ENCODE measurements at regions not wholly inside any gene's neighbourhood (a gene's known extent, or its start where the extent isn't known, plus 50 kb on each side); places are given as distances from the start of the nearest gene placed in this dataset.

DNA sequence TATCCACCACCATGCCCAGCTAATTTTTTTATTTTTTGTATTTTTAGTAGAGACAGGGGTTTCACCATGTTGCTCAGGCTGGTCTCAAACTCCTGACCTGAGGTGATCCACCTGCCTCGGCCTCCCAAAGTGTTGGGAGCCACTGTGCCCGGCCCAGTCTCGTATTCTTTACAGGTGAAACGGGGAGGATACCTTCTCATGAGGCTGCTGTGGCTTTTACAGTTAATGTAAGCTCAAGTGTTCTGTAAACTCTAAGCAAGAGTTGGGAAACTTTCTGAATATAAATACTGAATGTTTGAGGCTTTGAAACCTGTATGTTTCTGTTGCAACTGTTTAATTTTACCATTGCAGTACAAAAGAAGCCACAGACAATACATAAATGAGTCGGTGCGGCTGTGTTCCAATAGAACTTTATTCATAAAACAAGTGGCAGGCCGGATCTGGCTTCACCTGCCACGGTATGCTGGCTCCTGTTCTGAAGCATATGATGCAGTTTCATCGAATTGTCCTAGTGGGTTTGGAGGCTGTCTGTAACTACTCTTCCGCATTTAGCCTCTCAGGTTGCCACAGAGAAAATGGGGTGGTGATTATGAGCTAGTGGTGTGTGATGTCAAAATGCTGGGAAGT lies 192.5 kb upstream of the ZFP64 start:
- TF ChIP-seq, protein P1, sequence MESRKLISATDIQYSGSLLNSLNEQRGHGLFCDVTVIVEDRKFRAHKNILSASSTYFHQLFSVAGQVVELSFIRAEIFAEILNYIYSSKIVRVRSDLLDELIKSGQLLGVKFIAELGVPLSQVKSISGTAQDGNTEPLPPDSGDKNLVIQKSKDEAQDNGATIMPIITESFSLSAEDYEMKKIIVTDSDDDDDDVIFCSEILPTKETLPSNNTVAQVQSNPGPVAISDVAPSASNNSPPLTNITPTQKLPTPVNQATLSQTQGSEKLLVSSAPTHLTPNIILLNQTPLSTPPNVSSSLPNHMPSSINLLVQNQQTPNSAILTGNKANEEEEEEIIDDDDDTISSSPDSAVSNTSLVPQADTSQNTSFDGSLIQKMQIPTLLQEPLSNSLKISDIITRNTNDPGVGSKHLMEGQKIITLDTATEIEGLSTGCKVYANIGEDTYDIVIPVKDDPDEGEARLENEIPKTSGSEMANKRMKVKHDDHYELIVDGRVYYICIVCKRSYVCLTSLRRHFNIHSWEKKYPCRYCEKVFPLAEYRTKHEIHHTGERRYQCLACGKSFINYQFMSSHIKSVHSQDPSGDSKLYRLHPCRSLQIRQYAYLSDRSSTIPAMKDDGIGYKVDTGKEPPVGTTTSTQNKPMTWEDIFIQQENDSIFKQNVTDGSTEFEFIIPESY (IDR thresholded peaks at IDR 0.05): no peak
- TF ChIP-seq SP1 (IDR thresholded peaks at IDR 0.05) (no peak), HNF4G (IDR thresholded peaks at IDR 0.05) (no peak)
- H3K27me3 ChIP-seq (ENCODE audit: control insufficient read depth in 4 of 4, insufficient read depth in 4 of 4, low read length in 3 of 4): no peaks in the 10 kb centered on the region
- no peak overlapping the region for H3K4me3 ChIP-seq (ENCODE audit: low read depth in 1 of 3, low read length in 3 of 3)
- H3K9ac ChIP-seq (ENCODE audit: low read depth in 1 of 2, low read length in 2 of 2): no peak overlapping the region
- H3K4me1 ChIP-seq (ENCODE audit: control insufficient read depth in 4 of 4, insufficient read depth in 4 of 4, low read length in 3 of 4): peaks cover 0 to 13% (median 8%) of the 10 kb centered on the region in 4 donors
- no peak overlapping the region for H3K27ac ChIP-seq (ENCODE audit: low read depth in 1 of 2, low read length in 2 of 2)
- H3K36me3 ChIP-seq (ENCODE audit: control insufficient read depth in 4 of 4, insufficient read depth in 3 of 4, low read depth in 1 of 4, low read length in 3 of 4): no peaks in the 10 kb centered on the region
- H3K9me3 ChIP-seq (ENCODE audit: control insufficient read depth in 4 of 4, low read length in 3 of 4): peaks cover 0 to 2% (median 0%) of the 10 kb centered on the region in 4 donors
- DNase-seq (ENCODE audit: low spot score): no peak
- WGBS: 75% methylated on average over 10 of the region's 10 CpGs

DNA sequence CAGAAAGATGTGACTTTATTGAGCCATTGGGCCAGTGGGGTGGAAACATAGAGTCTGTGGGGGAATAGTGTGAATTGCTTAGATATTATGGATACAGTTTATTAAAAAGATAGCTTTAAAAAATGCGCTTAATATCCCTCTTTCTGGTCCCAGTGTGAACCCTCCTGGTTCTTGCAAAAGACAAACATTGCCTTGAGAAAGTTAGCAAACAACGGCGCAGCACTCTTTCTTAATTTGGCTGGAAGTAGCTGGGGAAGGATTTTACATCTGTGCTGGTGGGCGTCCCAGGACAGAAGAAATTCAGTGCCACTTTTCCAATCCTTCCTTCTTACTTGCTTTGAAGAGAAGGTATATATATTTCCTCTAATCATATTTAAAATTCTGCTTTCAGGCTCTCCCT lies 191.4 kb upstream of the ZFP64 start:
- Histone ChIP-seq H3K9me3 (ENCODE audit: control insufficient read depth in 4 of 4, low read length in 3 of 4) (peaks cover 0 to 2% (median 0%) of the 10 kb centered on the region in 4 donors), H3K27ac (ENCODE audit: low read depth in 1 of 2, low read length in 2 of 2) (no peak overlapping the region)
- 36% methylated on average over 4 of the region's 4 CpGs for WGBS

More for the DNA sequence above, 191.4 kb upstream of the ZFP64 start:
- Histone ChIP-seq H3K36me3 (ENCODE audit: control insufficient read depth in 4 of 4, insufficient read depth in 3 of 4, low read depth in 1 of 4, low read length in 3 of 4) (no peaks in the 10 kb centered on the region), H3K9ac (ENCODE audit: low read depth in 1 of 2, low read length in 2 of 2) (no peak overlapping the region), H3K4me3 (ENCODE audit: low read depth in 1 of 3, low read length in 3 of 3) (no peak overlapping the region), H3K27me3 (ENCODE audit: control insufficient read depth in 4 of 4, insufficient read depth in 4 of 4, low read length in 3 of 4) (no peaks in the 10 kb centered on the region), H3K4me1 (ENCODE audit: control insufficient read depth in 4 of 4, insufficient read depth in 4 of 4, low read length in 3 of 4) (peaks cover 0 to 13% (median 8%) of the 10 kb centered on the region in 4 donors)
- DNase-seq (ENCODE audit: low spot score): no peak
- TF ChIP-seq GABPA (IDR thresholded peaks at IDR 0.05 in 1 of 2, conservative IDR thresholded peaks at IDR 0.05 in 1 of 2) (no peak), NR2F2 (IDR thresholded peaks at IDR 0.05) (no peak), HNF4G (IDR thresholded peaks at IDR 0.05) (no peak), FOXA2 (IDR thresholded peaks at IDR 0.05) (peak; percentile 39), RXRA (IDR thresholded peaks at IDR 0.05) (peak; percentile 16 to 32), HNF4A (conservative IDR thresholded peaks at IDR 0.05) (peak; percentile 10 to 25), RAD21 (IDR thresholded peaks at IDR 0.05) (no peak)
- TF ChIP-seq, protein P2, sequence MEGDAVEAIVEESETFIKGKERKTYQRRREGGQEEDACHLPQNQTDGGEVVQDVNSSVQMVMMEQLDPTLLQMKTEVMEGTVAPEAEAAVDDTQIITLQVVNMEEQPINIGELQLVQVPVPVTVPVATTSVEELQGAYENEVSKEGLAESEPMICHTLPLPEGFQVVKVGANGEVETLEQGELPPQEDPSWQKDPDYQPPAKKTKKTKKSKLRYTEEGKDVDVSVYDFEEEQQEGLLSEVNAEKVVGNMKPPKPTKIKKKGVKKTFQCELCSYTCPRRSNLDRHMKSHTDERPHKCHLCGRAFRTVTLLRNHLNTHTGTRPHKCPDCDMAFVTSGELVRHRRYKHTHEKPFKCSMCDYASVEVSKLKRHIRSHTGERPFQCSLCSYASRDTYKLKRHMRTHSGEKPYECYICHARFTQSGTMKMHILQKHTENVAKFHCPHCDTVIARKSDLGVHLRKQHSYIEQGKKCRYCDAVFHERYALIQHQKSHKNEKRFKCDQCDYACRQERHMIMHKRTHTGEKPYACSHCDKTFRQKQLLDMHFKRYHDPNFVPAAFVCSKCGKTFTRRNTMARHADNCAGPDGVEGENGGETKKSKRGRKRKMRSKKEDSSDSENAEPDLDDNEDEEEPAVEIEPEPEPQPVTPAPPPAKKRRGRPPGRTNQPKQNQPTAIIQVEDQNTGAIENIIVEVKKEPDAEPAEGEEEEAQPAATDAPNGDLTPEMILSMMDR (IDR thresholded peaks at IDR 0.05; ENCODE audit: low read depth, low read length, missing input control): no peak
- TF ChIP-seq, protein P1 (IDR thresholded peaks at IDR 0.05): no peak
